HepG2 (cell line): ENCODE measurements at regions not wholly inside any gene's neighbourhood (a gene's known extent, or its start where the extent isn't known, plus 50 kb on each side); places are given as distances from the start of the nearest gene placed in this dataset.

Source experiments
- ATF7 ChIP-seq, 2 experiments: fragments of 450-650 bp in 1 of 2; sonication (generic) in 1 of 2; formaldehyde crosslinking in 1 of 2; IDR thresholded peaks; 2 replicates each; pipeline versions ENCODE4 v1.4.0 to v1.6.1; 2016 to 2020; ENCODE audit warnings: antibody characterized with exemption in 1 of 2, mild to moderate bottlenecking in 1 of 2, missing genetic modification reagents in 1 of 2
- IKZF1 ChIP-seq: fragments of 450-650 bp; IDR thresholded peaks from 2 replicates; pipeline ENCODE4 v1.7.1; 2016
- IRX3 ChIP-seq: sonication (generic); formaldehyde crosslinking; IDR thresholded peaks from 2 replicates; pipeline ENCODE4 v1.8.1; 2023; ENCODE audit warnings: mild to moderate bottlenecking, low read depth, missing genetic modification reagents, borderline replicate concordance
- JDP2 ChIP-seq: sonication (generic); formaldehyde crosslinking; IDR thresholded peaks from 2 replicates; pipeline ENCODE4 v1.8.1; 2022; ENCODE audit warnings: missing genetic modification reagents, borderline replicate concordance
- JUN ChIP-seq: sonication (generic); formaldehyde crosslinking; IDR thresholded peaks from 2 replicates; pipeline ENCODE4 v1.4.0; 2020; ENCODE audit warnings: mild to moderate bottlenecking, missing genetic modification reagents
- KDM3A ChIP-seq: IDR thresholded peaks from 2 replicates; pipeline ENCODE4 v1.6.1; 2018; ENCODE audit warnings: low read depth, missing compliant biosample characterization
- NFATC3 ChIP-seq: sonication (generic); formaldehyde crosslinking; IDR thresholded peaks from 2 replicates; pipeline ENCODE4 v1.5.1; 2020; ENCODE audit warnings: mild to moderate bottlenecking, missing genetic modification reagents
- SRSF9 ChIP-seq: fragments of 200-400 bp; formaldehyde crosslinking; IDR thresholded peaks from 2 replicates; pipeline ENCODE4 v1.6.1; 2018; ENCODE audit warnings: borderline replicate concordance, mild to moderate bottlenecking, low read depth, low read length; ENCODE audit not compliant: insufficient read depth, poor library complexity, severe bottlenecking
- TCF7 ChIP-seq: sonication (generic); IDR thresholded peaks from 2 replicates; pipeline ENCODE4 v1.6.1; 2016; ENCODE audit warnings: antibody characterized with exemption, low read depth
- ZBTB1 ChIP-seq: sonication (generic); formaldehyde crosslinking; IDR thresholded peaks from 2 replicates; pipeline ENCODE4 v1.4.0; 2020; ENCODE audit warnings: missing genetic modification reagents, borderline replicate concordance
- ZNF335 ChIP-seq: sonication (generic); formaldehyde crosslinking; IDR thresholded peaks from 2 replicates; pipeline ENCODE4 v1.4.0; 2020; ENCODE audit warnings: missing genetic modification reagents
- ZNF354B ChIP-seq: sonication (generic); formaldehyde crosslinking; IDR thresholded peaks from 2 replicates; pipeline ENCODE4 v1.8.0; 2022; ENCODE audit warnings: mild to moderate bottlenecking, missing genetic modification reagents
- ZNF496 ChIP-seq: sonication (generic); formaldehyde crosslinking; IDR thresholded peaks from 2 replicates; pipeline ENCODE4 v1.8.1; 2023; ENCODE audit warnings: mild to moderate bottlenecking, moderate library complexity, missing genetic modification reagents; ENCODE audit not compliant: insufficient replicate concordance
- ZNF644 ChIP-seq: IDR thresholded peaks from 2 replicates; pipeline ENCODE4 v1.6.1; 2016; ENCODE audit warnings: low read depth
- TF ChIP-seq, protein P1 (sequence below): sonication (generic); formaldehyde crosslinking; IDR thresholded peaks from 2 replicates; pipeline ENCODE4 v1.5.1; 2020; ENCODE audit warnings: mild to moderate bottlenecking, missing genetic modification reagents, moderate library complexity
- TF ChIP-seq, protein P2 (sequence below): IDR thresholded peaks from 2 replicates; pipeline ENCODE4 v1.6.1; 2016
- TF ChIP-seq, protein P3 (sequence below): sonication (generic); formaldehyde crosslinking; IDR thresholded peaks from 2 replicates; pipeline ENCODE4 v1.5.0; 2020; ENCODE audit warnings: missing genetic modification reagents
- TF ChIP-seq, protein P4 (sequence below): sonication (generic); formaldehyde crosslinking; IDR thresholded peaks from 2 replicates; pipeline ENCODE4 v1.4.0; 2020; ENCODE audit warnings: missing genetic modification reagents; ENCODE audit errors: not compliant biosample characterization
- TF ChIP-seq, protein P5 (sequence below): sonication (generic); formaldehyde crosslinking; IDR thresholded peaks from 2 replicates; pipeline ENCODE4 v1.5.1; 2020; ENCODE audit warnings: missing genetic modification reagents, mild to moderate bottlenecking, borderline replicate concordance
- TF ChIP-seq, protein P6 (sequence below): sonication (generic); formaldehyde crosslinking; IDR thresholded peaks from 2 replicates; pipeline ENCODE4 v1.4.0; 2020; ENCODE audit warnings: missing genetic modification reagents

DNA sequence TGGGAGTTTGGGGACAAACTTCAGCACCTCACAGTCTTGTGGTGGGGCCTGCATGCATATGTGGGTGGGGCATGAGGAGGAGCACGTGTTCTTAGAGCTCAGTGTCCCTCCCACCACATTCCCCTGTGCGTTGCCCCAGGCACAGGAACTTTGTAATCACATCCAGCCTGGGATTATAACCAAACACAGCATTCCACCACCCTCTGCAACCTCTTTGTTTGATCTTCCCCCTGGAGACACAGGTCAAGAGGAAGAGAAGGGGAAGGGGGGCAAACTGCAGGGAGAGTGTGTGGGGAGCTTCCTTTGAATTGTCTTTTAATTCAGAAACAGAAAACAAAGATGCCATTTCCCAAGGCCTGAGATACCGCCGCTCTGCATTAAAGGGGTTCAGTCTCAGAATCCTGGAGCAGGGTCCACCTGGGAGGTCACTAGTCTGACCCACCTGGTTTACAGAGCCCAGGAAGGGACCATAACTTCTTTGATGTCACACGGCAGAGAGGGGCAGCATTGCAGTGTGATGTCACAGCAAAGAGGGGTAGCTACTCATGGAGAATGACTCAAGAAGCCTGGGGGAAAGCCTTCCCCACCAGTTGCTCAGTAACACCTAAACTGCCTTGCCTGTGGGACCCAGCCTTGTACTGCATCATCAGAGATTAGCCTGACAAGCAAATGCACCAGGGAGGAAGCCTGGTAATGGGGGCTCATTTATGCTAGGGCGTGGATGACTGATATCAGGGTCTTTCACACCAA, 106.3 kb upstream of the RNU6-1 start (continued):
- TF ChIP-seq ZNF335 (no peak), JDP2 (CRISPR knock-in tag) (no peak), ZBTB1 (CRISPR knock-in tag) (no peak), JUN (CRISPR knock-in tag) (no peak), ZNF644 (CRISPR knock-in tag) (0 out of 2 replicates have a peak, but pooled peaks have one; percentile 12), KDM3A (peak; percentile 73; the same call in 1 of the 2 replicates), ZNF354B (CRISPR knock-in tag) (no peak), SRSF9 (no peak), NFATC3 (CRISPR knock-in tag) (no peak), ATF7 (IDR thresholded peaks at IDR 0.05) (no peak), ATF7 (CRISPR knock-in tag; IDR thresholded peaks at IDR 0.05) (peak; percentile 30; the same call in 1 of the 2 replicates), IRX3 (CRISPR knock-in tag) (no peak), ZNF496 (CRISPR knock-in tag) (no peak), IKZF1 (no peak), TCF7 (peak; percentile 87)
- TF ChIP-seq, protein P1, sequence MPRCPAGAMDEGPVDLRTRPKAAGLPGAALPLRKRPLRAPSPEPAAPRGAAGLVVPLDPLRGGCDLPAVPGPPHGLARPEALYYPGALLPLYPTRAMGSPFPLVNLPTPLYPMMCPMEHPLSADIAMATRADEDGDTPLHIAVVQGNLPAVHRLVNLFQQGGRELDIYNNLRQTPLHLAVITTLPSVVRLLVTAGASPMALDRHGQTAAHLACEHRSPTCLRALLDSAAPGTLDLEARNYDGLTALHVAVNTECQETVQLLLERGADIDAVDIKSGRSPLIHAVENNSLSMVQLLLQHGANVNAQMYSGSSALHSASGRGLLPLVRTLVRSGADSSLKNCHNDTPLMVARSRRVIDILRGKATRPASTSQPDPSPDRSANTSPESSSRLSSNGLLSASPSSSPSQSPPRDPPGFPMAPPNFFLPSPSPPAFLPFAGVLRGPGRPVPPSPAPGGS (CRISPR knock-in tag), result no peak
- TF ChIP-seq, protein P2, sequence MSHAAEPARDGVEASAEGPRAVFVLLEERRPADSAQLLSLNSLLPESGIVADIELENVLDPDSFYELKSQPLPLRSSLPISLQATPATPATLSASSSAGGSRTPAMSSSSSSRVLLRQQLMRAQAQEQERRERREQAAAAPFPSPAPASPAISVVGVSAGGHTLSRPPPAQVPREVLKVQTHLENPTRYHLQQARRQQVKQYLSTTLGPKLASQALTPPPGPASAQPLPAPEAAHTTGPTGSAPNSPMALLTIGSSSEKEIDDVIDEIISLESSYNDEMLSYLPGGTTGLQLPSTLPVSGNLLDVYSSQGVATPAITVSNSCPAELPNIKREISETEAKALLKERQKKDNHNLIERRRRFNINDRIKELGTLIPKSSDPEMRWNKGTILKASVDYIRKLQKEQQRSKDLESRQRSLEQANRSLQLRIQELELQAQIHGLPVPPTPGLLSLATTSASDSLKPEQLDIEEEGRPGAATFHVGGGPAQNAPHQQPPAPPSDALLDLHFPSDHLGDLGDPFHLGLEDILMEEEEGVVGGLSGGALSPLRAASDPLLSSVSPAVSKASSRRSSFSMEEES, result peak; percentile 75; the same call in 1 of the 2 replicates
- TF ChIP-seq, protein P3, sequence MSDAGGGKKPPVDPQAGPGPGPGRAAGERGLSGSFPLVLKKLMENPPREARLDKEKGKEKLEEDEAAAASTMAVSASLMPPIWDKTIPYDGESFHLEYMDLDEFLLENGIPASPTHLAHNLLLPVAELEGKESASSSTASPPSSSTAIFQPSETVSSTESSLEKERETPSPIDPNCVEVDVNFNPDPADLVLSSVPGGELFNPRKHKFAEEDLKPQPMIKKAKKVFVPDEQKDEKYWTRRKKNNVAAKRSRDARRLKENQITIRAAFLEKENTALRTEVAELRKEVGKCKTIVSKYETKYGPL (CRISPR knock-in tag), result no peak
- TF ChIP-seq, protein P4, sequence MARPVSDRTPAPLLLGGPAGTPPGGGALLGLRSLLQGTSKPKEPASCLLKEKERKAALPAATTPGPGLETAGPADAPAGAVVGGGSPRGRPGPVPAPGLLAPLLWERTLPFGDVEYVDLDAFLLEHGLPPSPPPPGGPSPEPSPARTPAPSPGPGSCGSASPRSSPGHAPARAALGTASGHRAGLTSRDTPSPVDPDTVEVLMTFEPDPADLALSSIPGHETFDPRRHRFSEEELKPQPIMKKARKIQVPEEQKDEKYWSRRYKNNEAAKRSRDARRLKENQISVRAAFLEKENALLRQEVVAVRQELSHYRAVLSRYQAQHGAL, result no peak
- TF ChIP-seq, protein P5, sequence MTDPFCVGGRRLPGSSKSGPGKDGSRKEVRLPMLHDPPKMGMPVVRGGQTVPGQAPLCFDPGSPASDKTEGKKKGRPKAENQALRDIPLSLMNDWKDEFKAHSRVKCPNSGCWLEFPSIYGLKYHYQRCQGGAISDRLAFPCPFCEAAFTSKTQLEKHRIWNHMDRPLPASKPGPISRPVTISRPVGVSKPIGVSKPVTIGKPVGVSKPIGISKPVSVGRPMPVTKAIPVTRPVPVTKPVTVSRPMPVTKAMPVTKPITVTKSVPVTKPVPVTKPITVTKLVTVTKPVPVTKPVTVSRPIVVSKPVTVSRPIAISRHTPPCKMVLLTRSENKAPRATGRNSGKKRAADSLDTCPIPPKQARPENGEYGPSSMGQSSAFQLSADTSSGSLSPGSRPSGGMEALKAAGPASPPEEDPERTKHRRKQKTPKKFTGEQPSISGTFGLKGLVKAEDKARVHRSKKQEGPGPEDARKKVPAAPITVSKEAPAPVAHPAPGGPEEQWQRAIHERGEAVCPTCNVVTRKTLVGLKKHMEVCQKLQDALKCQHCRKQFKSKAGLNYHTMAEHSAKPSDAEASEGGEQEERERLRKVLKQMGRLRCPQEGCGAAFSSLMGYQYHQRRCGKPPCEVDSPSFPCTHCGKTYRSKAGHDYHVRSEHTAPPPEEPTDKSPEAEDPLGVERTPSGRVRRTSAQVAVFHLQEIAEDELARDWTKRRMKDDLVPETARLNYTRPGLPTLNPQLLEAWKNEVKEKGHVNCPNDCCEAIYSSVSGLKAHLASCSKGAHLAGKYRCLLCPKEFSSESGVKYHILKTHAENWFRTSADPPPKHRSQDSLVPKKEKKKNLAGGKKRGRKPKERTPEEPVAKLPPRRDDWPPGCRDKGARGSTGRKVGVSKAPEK, result no peak
- TF ChIP-seq, protein P6, sequence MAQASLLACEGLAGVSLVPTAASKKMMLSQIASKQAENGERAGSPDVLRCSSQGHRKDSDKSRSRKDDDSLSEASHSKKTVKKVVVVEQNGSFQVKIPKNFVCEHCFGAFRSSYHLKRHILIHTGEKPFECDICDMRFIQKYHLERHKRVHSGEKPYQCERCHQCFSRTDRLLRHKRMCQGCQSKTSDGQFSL (CRISPR knock-in tag), result no peak
